ENCODE measurements at regions not wholly inside any gene's neighbourhood (a gene's known extent, or its start where the extent isn't known, plus 50 kb on each side); places are given as distances from the start of the nearest gene placed in this dataset.
"Not testable (repeated sequence)": the region's sequence is repeated elsewhere in the genome, so short reads cannot be mapped to it uniquely, and the experiment has no call there.

- DNase-seq (ENCODE audit: low read depth), result no peak
- TF ChIP-seq CTCF (IDR thresholded peaks at IDR 0.05; ENCODE audit: insufficient read depth, low read depth, low read length, missing control alignments), result no peak
- H3K4me3 ChIP-seq (ENCODE audit: low read depth, low read length), result no peak overlapping the region
These were observed 188.3 kb downstream of the NAF1 start for GRCh38 chr4:162978398-162978797.

- no peak for TF ChIP-seq CTCF (IDR thresholded peaks at IDR 0.05; ENCODE audit: insufficient read depth, low read depth, low read length, missing control alignments)
- DNase-seq (ENCODE audit: low read depth), result no peak
- H3K4me3 ChIP-seq (ENCODE audit: low read depth, low read length), result no peak overlapping the region
These were observed 188.9 kb downstream of the NAF1 start for GRCh38 chr4:162977788-162978187.

- no peak for DNase-seq (ENCODE audit: low read depth)
- H3K4me3 ChIP-seq (ENCODE audit: low read depth, low read length), result no peak overlapping the region
- TF ChIP-seq CTCF (IDR thresholded peaks at IDR 0.05; ENCODE audit: insufficient read depth, low read depth, low read length, missing control alignments), result no peak
These were observed 193.9 kb downstream of the NAF1 start for GRCh38 chr4:162972661-162973330.

GRCh38 chr4:162969194-162969593, 197.5 kb downstream of the NAF1 start:
- DNase-seq (ENCODE audit: low read depth), result no peak
- H3K4me3 ChIP-seq (ENCODE audit: low read depth, low read length), result no peak overlapping the region
- no peak for TF ChIP-seq CTCF (IDR thresholded peaks at IDR 0.05; ENCODE audit: insufficient read depth, low read depth, low read length, missing control alignments)

- H3K4me3 ChIP-seq (ENCODE audit: low read depth, low read length); DNase-seq (ENCODE audit: low read depth): not testable (repeated sequence)
These were observed 200.7 kb downstream of the NAF1 start for GRCh38 chr4:162965978-162966377.

GRCh38 chr4:162959046-162959445, 207.6 kb downstream of the NAF1 start:
- H3K4me3 ChIP-seq (ENCODE audit: low read depth, low read length), result no peak overlapping the region
- DNase-seq (ENCODE audit: low read depth), result peak; percentile 26
- peak; percentile 21 for TF ChIP-seq CTCF (IDR thresholded peaks at IDR 0.05; ENCODE audit: insufficient read depth, low read depth, low read length, missing control alignments)

- H3K4me3 ChIP-seq (ENCODE audit: low read depth, low read length), result no peak overlapping the region
- no peak for TF ChIP-seq CTCF (IDR thresholded peaks at IDR 0.05; ENCODE audit: insufficient read depth, low read depth, low read length, missing control alignments)
- no peak for DNase-seq (ENCODE audit: low read depth)
These were observed 209.1 kb downstream of the NAF1 start for GRCh38 chr4:162957521-162958143.

Data from GM12865 (cell line).